Peyer's patch (tissue), 4 donors: ENCODE measurements at regions not wholly inside any gene's neighbourhood (a gene's known extent, or its start where the extent isn't known, plus 50 kb on each side); places are given as distances from the start of the nearest gene placed in this dataset.

Experiments
- POLR2A ChIP-seq, 2 donors: fragments of 450-650 bp; IDR thresholded peaks; one replicate each; pipeline ENCODE4 v1.5.1; 2017; ENCODE audit warnings: antibody characterized with exemption in 2 of 2, mild to moderate bottlenecking in 2 of 2, moderate library complexity in 2 of 2
- TF ChIP-seq, protein P1 (sequence below), 6 experiments: fragments of 450-650 bp in 4 of 6; fragments of 200-600 bp in 2 of 6; sonication (generic) in 1 of 6; IDR thresholded peaks; one replicate each; pipeline ENCODE4 v1.5.1; 2017 to 2019; ENCODE audit warnings: antibody characterized with exemption in 6 of 6, mild to moderate bottlenecking in 3 of 6, moderate library complexity in 1 of 6

DNA sequence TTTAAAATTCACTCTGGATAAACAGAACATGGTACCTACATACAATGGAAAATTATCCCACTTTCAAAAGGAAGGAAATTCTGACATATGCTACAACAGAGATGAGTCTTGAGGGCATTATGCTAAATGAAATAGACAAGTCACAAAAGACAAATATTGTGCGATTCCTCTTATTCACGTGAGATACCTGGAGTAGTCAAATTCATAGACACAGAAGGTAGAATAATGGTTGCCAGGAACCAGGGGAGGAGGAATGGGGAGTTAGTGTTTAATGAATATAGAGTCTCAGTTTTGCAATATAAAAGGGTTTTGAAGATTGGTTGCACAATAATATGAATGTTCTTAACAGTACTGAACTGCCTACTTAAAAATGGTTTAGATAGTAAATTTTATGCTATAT lies 69.8 kb upstream of the WAC start:
- TF ChIP-seq, protein P1, sequence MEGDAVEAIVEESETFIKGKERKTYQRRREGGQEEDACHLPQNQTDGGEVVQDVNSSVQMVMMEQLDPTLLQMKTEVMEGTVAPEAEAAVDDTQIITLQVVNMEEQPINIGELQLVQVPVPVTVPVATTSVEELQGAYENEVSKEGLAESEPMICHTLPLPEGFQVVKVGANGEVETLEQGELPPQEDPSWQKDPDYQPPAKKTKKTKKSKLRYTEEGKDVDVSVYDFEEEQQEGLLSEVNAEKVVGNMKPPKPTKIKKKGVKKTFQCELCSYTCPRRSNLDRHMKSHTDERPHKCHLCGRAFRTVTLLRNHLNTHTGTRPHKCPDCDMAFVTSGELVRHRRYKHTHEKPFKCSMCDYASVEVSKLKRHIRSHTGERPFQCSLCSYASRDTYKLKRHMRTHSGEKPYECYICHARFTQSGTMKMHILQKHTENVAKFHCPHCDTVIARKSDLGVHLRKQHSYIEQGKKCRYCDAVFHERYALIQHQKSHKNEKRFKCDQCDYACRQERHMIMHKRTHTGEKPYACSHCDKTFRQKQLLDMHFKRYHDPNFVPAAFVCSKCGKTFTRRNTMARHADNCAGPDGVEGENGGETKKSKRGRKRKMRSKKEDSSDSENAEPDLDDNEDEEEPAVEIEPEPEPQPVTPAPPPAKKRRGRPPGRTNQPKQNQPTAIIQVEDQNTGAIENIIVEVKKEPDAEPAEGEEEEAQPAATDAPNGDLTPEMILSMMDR (IDR thresholded peaks at IDR 0.05), result no peak
- TF ChIP-seq POLR2A (IDR thresholded peaks at IDR 0.05), result no peak
